ENCODE measurements at regions not wholly inside any gene's neighbourhood (a gene's known extent, or its start where the extent isn't known, plus 50 kb on each side); places are given as distances from the start of the nearest gene placed in this dataset.

GRCh38 chr10:57472823-57473619, 794.7 kb downstream of the IPMK start:
- TF ChIP-seq, protein P1, sequence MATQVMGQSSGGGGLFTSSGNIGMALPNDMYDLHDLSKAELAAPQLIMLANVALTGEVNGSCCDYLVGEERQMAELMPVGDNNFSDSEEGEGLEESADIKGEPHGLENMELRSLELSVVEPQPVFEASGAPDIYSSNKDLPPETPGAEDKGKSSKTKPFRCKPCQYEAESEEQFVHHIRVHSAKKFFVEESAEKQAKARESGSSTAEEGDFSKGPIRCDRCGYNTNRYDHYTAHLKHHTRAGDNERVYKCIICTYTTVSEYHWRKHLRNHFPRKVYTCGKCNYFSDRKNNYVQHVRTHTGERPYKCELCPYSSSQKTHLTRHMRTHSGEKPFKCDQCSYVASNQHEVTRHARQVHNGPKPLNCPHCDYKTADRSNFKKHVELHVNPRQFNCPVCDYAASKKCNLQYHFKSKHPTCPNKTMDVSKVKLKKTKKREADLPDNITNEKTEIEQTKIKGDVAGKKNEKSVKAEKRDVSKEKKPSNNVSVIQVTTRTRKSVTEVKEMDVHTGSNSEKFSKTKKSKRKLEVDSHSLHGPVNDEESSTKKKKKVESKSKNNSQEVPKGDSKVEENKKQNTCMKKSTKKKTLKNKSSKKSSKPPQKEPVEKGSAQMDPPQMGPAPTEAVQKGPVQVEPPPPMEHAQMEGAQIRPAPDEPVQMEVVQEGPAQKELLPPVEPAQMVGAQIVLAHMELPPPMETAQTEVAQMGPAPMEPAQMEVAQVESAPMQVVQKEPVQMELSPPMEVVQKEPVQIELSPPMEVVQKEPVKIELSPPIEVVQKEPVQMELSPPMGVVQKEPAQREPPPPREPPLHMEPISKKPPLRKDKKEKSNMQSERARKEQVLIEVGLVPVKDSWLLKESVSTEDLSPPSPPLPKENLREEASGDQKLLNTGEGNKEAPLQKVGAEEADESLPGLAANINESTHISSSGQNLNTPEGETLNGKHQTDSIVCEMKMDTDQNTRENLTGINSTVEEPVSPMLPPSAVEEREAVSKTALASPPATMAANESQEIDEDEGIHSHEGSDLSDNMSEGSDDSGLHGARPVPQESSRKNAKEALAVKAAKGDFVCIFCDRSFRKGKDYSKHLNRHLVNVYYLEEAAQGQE (IDR thresholded peaks at IDR 0.05; ENCODE audit: low read depth, low read length): no peak
- TF ChIP-seq FOSL2 (IDR thresholded peaks at IDR 0.05; ENCODE audit: borderline replicate concordance, low read depth) (no peak), FOXM1 (IDR thresholded peaks at IDR 0.05; ENCODE audit: low read depth) (no peak)
